ENCODE measurements at regions not wholly inside any gene's neighbourhood (a gene's known extent, or its start where the extent isn't known, plus 50 kb on each side); places are given as distances from the start of the nearest gene placed in this dataset.

DNA sequence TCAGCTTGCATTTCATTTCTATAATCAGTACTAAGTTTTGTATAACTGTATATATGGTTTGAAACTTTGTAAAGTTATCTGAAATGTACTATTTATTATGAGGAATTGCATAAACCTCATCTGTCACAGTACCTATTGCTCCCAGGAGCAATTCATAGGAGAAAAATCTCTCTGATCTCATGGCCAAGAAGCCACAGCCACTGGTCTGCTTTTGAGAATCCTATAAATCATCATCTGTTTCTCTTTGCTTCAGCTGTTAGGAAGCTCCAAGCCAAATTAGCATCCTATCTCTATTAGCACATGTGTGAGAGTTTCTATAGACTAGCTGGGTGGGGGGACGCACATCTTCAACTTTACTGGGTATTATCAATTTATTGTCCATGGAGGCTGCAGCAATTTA, 210.3 kb downstream of the CYP26B1 start:
- H3K27ac ChIP-seq (ENCODE audit: low read length): no peak overlapping the region
- no peak for DNase-seq (ENCODE audit: low read depth, low spot score)
- no CpG with 5 or more reads among the region's 1 CpG for WGBS (ENCODE audit: insufficient coverage, insufficient read length)
- H3K9me3 ChIP-seq (ENCODE audit: control insufficient read depth, insufficient read depth, low read length): no peaks in the 10 kb centered on the region
- H3K36me3 ChIP-seq (ENCODE audit: control insufficient read depth, insufficient read depth, low read length): no peaks in the 10 kb centered on the region
- no peak overlapping the region for H3K4me3 ChIP-seq (ENCODE audit: low read length)
- no peaks in the 10 kb centered on the region for H3K4me1 ChIP-seq (ENCODE audit: control insufficient read depth, insufficient read depth, low read length)
- no peaks in the 10 kb centered on the region for H3K27me3 ChIP-seq (ENCODE audit: control insufficient read depth, insufficient read depth, low read length)

DNA sequence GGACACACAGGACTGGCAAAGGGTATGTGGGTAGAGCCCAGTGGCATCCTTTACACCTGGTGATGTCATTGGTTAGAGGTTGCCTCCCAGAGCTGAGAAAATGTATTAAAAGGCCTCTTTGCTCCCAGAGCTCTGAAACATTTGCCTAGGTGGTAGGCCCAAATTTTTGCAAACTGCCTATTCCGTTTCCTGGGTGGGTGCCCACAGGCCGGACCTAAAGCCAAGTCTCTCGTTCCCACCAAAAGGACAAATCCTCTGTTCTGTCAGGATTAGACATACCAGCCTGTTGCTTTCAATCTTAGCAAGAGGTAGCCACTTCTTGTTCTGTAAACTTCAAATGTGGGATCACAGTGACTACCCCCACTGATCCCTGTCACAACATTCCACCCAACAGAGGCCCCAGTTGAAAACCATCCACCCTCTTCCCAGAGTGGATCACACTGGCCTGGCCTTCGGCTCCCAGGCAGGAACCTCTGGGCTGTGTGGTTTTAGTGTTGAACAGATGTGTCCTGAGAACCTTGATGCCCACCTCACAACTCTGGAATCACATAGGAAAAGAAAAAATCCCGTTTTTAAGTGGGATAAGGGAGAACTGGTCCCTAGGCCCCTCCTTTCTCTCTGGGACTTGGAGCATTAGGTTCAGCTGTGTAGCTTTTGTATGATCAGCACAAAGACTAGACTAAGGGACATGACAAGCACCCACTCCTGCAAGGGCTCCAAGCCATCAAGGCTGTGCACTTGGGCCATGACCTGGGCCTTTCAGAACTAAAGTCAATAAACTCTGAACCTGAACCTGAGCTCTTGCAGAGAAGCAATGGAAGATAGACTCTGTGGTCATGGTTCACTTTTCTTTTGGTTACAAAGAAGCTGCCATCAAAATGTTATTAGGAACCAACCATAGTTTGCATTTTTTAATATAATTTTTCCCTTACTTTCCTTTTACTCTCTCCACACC, 211.3 kb downstream of the CYP26B1 start:
- H3K27ac ChIP-seq (ENCODE audit: low read length): no peak overlapping the region
- WGBS (ENCODE audit: insufficient coverage, insufficient read length): no CpG with 5 or more reads among the region's 5 CpGs
- H3K9me3 ChIP-seq (ENCODE audit: control insufficient read depth, insufficient read depth, low read length): no peaks in the 10 kb centered on the region
- no peaks in the 10 kb centered on the region for H3K36me3 ChIP-seq (ENCODE audit: control insufficient read depth, insufficient read depth, low read length)
- no peaks in the 10 kb centered on the region for H3K27me3 ChIP-seq (ENCODE audit: control insufficient read depth, insufficient read depth, low read length)
- H3K4me1 ChIP-seq (ENCODE audit: control insufficient read depth, insufficient read depth, low read length): no peaks in the 10 kb centered on the region
- H3K4me3 ChIP-seq (ENCODE audit: low read length): no peak overlapping the region
- DNase-seq (ENCODE audit: low read depth, low spot score): no peak

GRCh38 chr2:71935262-71935848, 212.3 kb downstream of the CYP26B1 start:
- H3K4me3 ChIP-seq (ENCODE audit: low read length): no peak overlapping the region
- no peak overlapping the region for H3K27ac ChIP-seq (ENCODE audit: low read length)
- no peaks in the 10 kb centered on the region for H3K36me3 ChIP-seq (ENCODE audit: control insufficient read depth, insufficient read depth, low read length)
- H3K9me3 ChIP-seq (ENCODE audit: control insufficient read depth, insufficient read depth, low read length): no peaks in the 10 kb centered on the region
- no CpG with 5 or more reads among the region's 11 CpGs for WGBS (ENCODE audit: insufficient coverage, insufficient read length)
- no peaks in the 10 kb centered on the region for H3K4me1 ChIP-seq (ENCODE audit: control insufficient read depth, insufficient read depth, low read length)
- H3K27me3 ChIP-seq (ENCODE audit: control insufficient read depth, insufficient read depth, low read length): no peaks in the 10 kb centered on the region
- no peak for DNase-seq (ENCODE audit: low read depth, low spot score)

DNA sequence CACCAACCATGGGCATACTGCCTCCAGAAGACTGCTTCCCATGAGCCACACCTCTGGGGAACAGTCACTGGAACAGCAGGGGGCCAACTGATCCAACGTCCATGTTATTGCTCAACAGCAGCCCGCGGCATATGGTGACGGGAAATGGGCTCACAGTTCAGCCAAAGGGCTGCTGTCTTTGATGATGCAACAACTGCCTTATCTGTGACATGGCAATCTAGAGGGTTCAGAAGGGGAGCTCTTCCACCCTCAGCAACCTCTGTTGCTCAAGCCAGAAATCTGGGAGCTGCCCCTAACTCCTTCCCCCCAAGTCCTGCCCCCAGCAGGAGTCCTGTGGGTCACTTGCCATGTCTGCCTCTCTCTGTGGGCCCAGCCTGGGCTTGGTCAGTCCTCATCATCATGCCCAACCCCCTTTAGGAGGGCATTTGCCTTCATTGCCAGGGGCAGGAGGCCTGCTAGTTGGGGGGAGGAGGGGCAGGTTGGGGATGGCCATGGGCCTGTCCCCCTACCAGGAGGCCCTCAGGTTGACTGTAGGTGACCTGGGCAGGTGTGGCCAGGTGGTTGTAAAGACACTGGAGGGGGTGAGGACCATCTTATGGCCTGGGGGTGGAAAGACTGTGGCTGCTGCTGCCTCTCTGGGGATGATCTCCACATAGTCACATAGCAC, 212.9 kb downstream of the CYP26B1 start:
- no CpG with 5 or more reads among the region's 4 CpGs for WGBS (ENCODE audit: insufficient coverage, insufficient read length)
- Histone ChIP-seq H3K27ac (ENCODE audit: low read length) (no peak overlapping the region), H3K36me3 (ENCODE audit: control insufficient read depth, insufficient read depth, low read length) (no peaks in the 10 kb centered on the region), H3K4me3 (ENCODE audit: low read length) (no peak overlapping the region), H3K4me1 (ENCODE audit: control insufficient read depth, insufficient read depth, low read length) (no peaks in the 10 kb centered on the region), H3K27me3 (ENCODE audit: control insufficient read depth, insufficient read depth, low read length) (no peaks in the 10 kb centered on the region), H3K9me3 (ENCODE audit: control insufficient read depth, insufficient read depth, low read length) (no peaks in the 10 kb centered on the region)
- DNase-seq (ENCODE audit: low read depth, low spot score): no peak

DNA sequence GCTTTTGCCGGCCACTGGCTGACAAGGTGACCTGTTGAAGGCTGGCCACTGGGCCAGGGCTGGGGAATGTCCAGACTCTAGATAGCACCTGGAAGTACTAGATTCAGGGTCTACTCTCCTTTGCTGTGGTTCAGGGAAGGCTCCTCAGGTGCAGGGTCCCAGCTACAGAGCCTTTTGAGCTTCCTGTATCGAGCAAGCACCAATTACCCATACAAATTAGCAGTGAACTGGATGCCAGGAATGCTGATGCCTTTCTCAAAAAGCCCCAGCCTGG, 213.4 kb downstream of the CYP26B1 start:
- Histone ChIP-seq H3K27ac (ENCODE audit: low read length) (no peak overlapping the region), H3K36me3 (ENCODE audit: control insufficient read depth, insufficient read depth, low read length) (no peaks in the 10 kb centered on the region), H3K4me3 (ENCODE audit: low read length) (no peak overlapping the region), H3K4me1 (ENCODE audit: control insufficient read depth, insufficient read depth, low read length) (no peaks in the 10 kb centered on the region), H3K27me3 (ENCODE audit: control insufficient read depth, insufficient read depth, low read length) (no peaks in the 10 kb centered on the region), H3K9me3 (ENCODE audit: control insufficient read depth, insufficient read depth, low read length) (no peaks in the 10 kb centered on the region)
- no CpG with 5 or more reads among the region's 2 CpGs for WGBS (ENCODE audit: insufficient coverage, insufficient read length)
- no peak for DNase-seq (ENCODE audit: low read depth, low spot score)

DNA sequence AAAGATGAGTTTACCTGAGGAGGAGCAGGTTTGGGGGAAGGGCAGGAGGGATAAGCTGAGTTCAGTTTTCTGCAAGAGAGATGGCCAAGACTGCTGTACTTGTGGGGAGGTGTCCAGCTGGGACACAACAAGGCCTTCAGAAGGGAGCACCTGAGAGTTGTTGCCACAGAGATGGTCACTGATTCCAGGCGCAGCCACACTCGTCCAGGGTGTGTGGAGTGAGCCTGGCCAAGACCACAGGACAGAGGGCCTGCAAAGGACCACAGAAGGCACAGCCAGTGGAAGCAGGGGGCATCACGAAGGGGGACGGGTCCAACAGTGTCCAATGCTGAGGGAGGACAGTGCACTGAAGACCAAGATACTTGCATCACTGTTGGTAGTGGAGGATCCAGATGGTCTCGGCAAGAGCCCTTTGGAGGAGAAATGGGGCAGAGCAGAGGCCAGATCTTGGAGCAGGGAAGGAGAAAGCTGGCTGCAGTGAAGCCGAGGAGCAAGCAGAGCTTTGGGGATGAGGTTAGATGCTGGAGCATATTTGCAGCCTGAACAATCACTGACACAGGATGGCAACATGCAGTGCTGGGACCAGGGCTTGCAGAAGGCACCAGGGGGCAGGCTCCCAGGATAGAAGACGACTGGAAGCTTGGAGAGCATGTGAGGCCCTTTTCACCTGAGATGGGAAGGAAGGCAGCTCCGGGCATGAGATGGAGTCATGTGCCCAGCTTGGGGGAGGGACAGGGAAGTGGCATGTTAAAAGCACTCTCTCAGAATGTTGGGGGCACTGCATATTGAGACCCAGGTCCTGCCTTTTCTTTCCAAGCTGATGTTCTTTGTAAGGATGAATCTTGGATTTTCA, 214.0 kb downstream of the CYP26B1 start:
- Histone ChIP-seq H3K4me3 (ENCODE audit: low read length) (no peak overlapping the region), H3K27ac (ENCODE audit: low read length) (no peak overlapping the region), H3K27me3 (ENCODE audit: control insufficient read depth, insufficient read depth, low read length) (no peaks in the 10 kb centered on the region), H3K36me3 (ENCODE audit: control insufficient read depth, insufficient read depth, low read length) (no peaks in the 10 kb centered on the region), H3K9me3 (ENCODE audit: control insufficient read depth, insufficient read depth, low read length) (no peaks in the 10 kb centered on the region), H3K4me1 (ENCODE audit: control insufficient read depth, insufficient read depth, low read length) (no peaks in the 10 kb centered on the region)
- no peak for DNase-seq (ENCODE audit: low read depth, low spot score)
- WGBS (ENCODE audit: insufficient coverage, insufficient read length): no CpG with 5 or more reads among the region's 8 CpGs

- H3K4me3 ChIP-seq (ENCODE audit: low read length): no peak overlapping the region
- H3K27me3 ChIP-seq (ENCODE audit: control insufficient read depth, insufficient read depth, low read length): no peaks in the 10 kb centered on the region
- no CpG with 5 or more reads among the region's 13 CpGs for WGBS (ENCODE audit: insufficient coverage, insufficient read length)
- no peaks in the 10 kb centered on the region for H3K4me1 ChIP-seq (ENCODE audit: control insufficient read depth, insufficient read depth, low read length)
- no peak for DNase-seq (ENCODE audit: low read depth, low spot score)
- no peaks in the 10 kb centered on the region for H3K36me3 ChIP-seq (ENCODE audit: control insufficient read depth, insufficient read depth, low read length)
- no peak overlapping the region for H3K27ac ChIP-seq (ENCODE audit: low read length)
- H3K9me3 ChIP-seq (ENCODE audit: control insufficient read depth, insufficient read depth, low read length): no peaks in the 10 kb centered on the region
Observed at GRCh38 chr2:71932780-71933466, 214.7 kb downstream of the CYP26B1 start.

- Histone ChIP-seq H3K36me3 (ENCODE audit: control insufficient read depth, insufficient read depth, low read length) (no peaks in the 10 kb centered on the region), H3K4me1 (ENCODE audit: control insufficient read depth, insufficient read depth, low read length) (no peaks in the 10 kb centered on the region; the same call in 1 of the 2 replicates), H3K27ac (ENCODE audit: low read length) (no peak overlapping the region), H3K9me3 (ENCODE audit: control insufficient read depth, insufficient read depth, low read length) (no peaks in the 10 kb centered on the region), H3K4me3 (ENCODE audit: low read length) (no peak overlapping the region), H3K27me3 (ENCODE audit: control insufficient read depth, insufficient read depth, low read length) (no peaks in the 10 kb centered on the region)
- DNase-seq (ENCODE audit: low read depth, low spot score): no peak
- WGBS (ENCODE audit: insufficient coverage, insufficient read length): no CpG with 5 or more reads among the region's 13 CpGs
Observed at GRCh38 chr2:71932037-71932779, 215.5 kb downstream of the CYP26B1 start.

- H3K9me3 ChIP-seq (ENCODE audit: control insufficient read depth, insufficient read depth, low read length): no peaks in the 10 kb centered on the region
- no CpG with 5 or more reads among the region's 12 CpGs for WGBS (ENCODE audit: insufficient coverage, insufficient read length)
- H3K4me3 ChIP-seq (ENCODE audit: low read length): no peak overlapping the region
- no peak for DNase-seq (ENCODE audit: low read depth, low spot score)
- H3K4me1 ChIP-seq (ENCODE audit: control insufficient read depth, insufficient read depth, low read length): no peaks in the 10 kb centered on the region; the same call in 1 of the 2 replicates
- no peaks in the 10 kb centered on the region for H3K36me3 ChIP-seq (ENCODE audit: control insufficient read depth, insufficient read depth, low read length)
- H3K27me3 ChIP-seq (ENCODE audit: control insufficient read depth, insufficient read depth, low read length): no peaks in the 10 kb centered on the region
- H3K27ac ChIP-seq (ENCODE audit: low read length): no peak overlapping the region
Observed at GRCh38 chr2:71930049-71930681, 217.5 kb downstream of the CYP26B1 start.

Measured in iPS DF 6.9 (cell line).